AG10803 (cell line): ENCODE measurements at regions not wholly inside any gene's neighbourhood (a gene's known extent, or its start where the extent isn't known, plus 50 kb on each side); places are given as distances from the start of the nearest gene placed in this dataset.
A peak's percentile ranks its signal among the peaks of the same experiment; 100 is the strongest.

Experiments
- DNase-seq: peaks from one replicate; pipeline ENCODE4 v3.0.0; 2010; ENCODE audit warnings: low read depth
- H3K4me3 ChIP-seq: 2 replicates; pipeline ENCODE4 v1.5.1; 2011; ENCODE audit warnings: mild to moderate bottlenecking, low read length, control low read depth
- TF ChIP-seq, protein P1 (sequence below): conservative IDR thresholded peaks from 2 replicates; pipeline ENCODE4 v1.5.1; 2011; ENCODE audit warnings: mild to moderate bottlenecking, low read length, control low read depth, inconsistent platforms

DNA sequence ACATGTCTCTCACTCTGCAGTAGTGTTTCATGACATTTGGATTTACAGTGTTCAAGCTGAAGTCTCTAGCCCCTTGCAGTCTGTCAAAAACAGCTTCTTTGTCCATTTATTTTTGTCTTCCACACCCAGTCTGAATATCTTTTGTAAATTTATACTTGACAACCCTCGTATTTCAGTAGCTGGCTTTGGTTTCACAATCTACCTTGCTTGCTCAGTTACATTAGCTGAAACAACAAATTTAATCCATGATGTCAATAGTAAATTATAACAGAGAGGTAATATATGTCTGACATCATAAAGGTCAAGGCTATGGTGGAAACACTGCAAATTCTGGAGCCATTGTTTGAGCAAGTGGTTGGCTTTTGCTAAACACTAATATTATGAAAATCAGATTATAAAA is 328.7 kb downstream of the MTX2 start:
- H3K4me3 ChIP-seq, result no peak overlapping the region
- TF ChIP-seq, protein P1, sequence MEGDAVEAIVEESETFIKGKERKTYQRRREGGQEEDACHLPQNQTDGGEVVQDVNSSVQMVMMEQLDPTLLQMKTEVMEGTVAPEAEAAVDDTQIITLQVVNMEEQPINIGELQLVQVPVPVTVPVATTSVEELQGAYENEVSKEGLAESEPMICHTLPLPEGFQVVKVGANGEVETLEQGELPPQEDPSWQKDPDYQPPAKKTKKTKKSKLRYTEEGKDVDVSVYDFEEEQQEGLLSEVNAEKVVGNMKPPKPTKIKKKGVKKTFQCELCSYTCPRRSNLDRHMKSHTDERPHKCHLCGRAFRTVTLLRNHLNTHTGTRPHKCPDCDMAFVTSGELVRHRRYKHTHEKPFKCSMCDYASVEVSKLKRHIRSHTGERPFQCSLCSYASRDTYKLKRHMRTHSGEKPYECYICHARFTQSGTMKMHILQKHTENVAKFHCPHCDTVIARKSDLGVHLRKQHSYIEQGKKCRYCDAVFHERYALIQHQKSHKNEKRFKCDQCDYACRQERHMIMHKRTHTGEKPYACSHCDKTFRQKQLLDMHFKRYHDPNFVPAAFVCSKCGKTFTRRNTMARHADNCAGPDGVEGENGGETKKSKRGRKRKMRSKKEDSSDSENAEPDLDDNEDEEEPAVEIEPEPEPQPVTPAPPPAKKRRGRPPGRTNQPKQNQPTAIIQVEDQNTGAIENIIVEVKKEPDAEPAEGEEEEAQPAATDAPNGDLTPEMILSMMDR, result no peak
- DNase-seq, result no peak

DNA sequence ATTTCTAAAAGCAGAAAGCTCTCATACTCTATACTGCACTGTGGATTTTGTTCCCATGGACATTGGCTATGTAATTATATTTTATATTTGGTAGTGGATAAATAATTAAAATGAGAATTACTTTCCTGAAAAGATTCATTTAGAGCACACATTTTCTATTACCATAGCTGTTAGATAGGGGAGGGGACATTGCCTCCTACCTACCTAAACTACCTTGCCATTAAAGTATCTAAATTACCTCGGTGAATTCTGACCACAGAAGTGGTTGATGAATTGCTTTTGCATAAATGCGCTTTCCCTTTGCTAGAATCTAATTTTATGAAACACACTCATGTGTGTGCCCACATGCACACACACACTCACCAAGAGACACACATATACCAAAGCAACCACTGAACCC is 329.1 kb downstream of the MTX2 start:
- H3K4me3 ChIP-seq, result no peak overlapping the region
- no peak for DNase-seq
- TF ChIP-seq, protein P1, result no peak

DNA sequence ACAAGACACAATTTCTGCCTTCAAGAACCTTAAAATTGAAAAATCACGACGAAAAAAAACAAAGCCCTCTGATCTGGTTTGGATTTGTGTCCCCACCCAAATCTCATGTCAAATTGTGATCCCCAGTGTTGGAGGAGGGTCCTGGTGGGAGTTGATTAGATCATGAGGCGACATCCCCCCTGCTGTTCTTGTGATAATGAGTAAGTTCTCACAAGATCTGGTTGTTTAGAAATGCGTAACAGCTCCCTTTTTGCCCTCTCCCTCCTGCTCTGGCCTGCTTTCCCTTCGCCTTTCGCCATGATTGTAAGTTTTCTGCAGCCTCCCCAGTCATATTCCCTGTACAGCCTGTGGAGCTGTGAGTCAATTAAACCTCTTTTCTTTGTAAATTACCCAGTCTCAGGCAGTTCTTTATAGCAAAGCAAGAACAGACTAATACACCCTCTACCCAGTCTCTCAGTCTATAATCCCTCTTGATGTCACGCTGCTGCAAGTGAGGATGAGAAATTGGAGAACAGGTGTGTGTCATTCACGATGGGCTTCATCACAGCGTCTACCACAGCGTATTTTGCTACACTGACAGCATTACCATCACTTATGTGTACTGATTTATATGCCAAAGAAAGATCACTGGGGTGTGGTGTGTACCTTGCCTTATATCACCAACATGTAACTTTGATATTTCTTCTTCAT is 330.7 kb downstream of the MTX2 start:
- TF ChIP-seq, protein P1, result no peak

DNA sequence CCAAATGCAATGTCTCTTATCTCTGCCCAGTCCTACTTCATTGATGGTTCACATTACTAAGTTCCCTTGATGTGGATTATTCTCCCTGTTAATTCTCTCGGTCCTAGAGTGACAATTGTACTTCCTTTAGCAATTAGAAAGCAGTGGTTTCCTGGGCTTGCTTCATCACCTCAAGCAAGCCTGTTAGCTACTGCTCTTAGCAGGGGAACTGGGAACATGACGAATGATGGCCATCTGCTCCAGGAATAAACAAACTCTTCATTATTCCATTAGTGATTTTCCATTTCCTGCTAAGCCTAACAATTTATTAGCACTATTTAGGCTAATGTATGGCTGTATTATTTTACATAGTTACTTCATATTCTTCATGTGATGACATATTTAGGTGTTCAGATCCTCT is 331.8 kb downstream of the MTX2 start:
- no peak for DNase-seq
- TF ChIP-seq, protein P1, result no peak
- no peak overlapping the region for H3K4me3 ChIP-seq

More for the DNA sequence above, 330.7 kb downstream of the MTX2 start:
- no peak for DNase-seq
- no peak overlapping the region for H3K4me3 ChIP-seq

DNA sequence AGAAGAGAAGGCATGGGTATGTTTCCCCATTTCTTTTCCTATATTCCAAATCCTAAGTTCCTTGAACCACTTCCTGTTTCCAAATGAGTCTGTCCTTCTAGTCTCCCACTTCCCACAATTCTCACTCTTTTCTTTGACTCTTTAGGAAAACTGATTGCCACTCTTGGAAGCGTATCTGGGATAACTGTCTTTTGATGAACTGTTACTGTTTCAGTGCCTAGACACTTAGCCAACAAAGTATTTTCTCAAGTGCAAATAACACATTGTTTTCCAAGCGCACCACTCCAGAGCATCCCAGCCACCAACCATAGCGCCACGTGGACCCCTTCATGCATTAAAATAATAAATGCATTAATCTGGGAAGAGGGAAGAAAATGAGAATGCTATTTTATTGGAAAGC is 342.8 kb downstream of the MTX2 start:
- TF ChIP-seq, protein P1, result no peak
- DNase-seq, result no peak
- no peak overlapping the region for H3K4me3 ChIP-seq

DNA sequence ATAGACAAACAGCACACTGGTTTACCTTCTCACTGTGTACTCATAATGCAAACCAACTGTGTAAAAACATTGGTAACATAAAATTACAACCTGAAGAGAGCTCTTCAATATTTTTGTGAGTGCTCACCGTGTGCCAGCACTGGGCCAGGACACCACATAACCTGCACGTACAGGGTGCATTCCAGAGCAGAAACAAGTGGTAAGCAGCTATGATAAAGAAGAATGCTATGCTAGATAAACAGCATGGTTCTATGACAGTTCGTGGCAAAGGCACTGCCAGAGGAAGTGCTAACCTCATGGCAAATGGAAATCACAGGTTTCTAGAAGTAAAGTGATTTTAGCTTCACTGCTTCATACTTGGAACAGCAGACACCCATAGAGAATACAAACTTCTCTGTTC is 343.5 kb downstream of the MTX2 start:
- TF ChIP-seq, protein P1, result no peak
- DNase-seq, result peak; percentile 62
- H3K4me3 ChIP-seq, result no peak overlapping the region

DNA sequence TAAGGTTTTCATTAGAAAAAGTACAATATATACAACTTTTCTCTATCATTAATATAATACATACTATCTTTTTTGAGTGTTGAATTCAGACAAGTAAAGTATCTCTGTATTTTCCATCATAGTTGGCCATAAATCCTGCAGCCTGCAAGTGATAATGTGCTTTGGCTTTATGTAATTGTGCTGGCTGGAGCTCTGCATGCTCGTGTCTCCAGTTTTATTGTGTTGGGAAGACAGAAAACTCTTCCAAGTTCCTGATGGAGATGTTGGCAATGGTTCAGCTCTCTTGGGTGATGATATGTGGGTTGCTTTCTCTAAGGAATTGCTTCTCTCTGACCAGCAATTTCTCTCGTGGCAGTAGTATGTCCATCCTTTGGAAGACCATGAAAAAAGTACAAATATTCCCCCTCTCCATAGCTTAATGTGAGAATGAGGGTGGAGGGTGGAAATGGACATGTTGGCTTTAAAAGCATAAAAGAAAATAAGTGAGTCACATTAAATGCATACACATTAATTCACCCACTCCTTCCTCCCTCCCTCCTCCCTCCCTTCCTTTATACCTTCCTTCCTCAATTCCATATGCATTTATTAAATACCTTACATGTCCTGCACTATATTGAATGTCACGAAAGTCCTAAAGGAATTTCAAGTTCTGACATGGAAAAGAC is 344.2 kb downstream of the MTX2 start:
- TF ChIP-seq, protein P1, result no peak
- H3K4me3 ChIP-seq, result no peak overlapping the region
- peak; percentile 83 for DNase-seq
